SK-N-SH (cell line): ENCODE measurements at regions not wholly inside any gene's neighbourhood (a gene's known extent, or its start where the extent isn't known, plus 50 kb on each side); places are given as distances from the start of the nearest gene placed in this dataset.

Experiments
- CTCF ChIA-PET: fragments of 300-600, 350-600 bp; formaldehyde crosslinking; extraction: SDS; loops from one replicate; lab custom pipeline; 2021; lab: Yijun Ruan, JAX
- POLR2A ChIA-PET: fragments of 350-600 bp; sonication (Branson Sonifier 250); formaldehyde crosslinking; extraction: SDS; loops from one replicate; lab custom pipeline; 2020; ENCODE audit warnings: antibody characterized with exemption, inconsistent platforms; lab: Yijun Ruan, JAX
- DNase-seq: peaks from one replicate; pipeline ENCODE4 v3.0.0; 2012
- H2AFZ ChIP-seq: fragments of 200-600 bp; sonication (generic); 2 replicates; pipeline ENCODE4 v1.8.1; 2016; ENCODE audit warnings: antibody characterized with exemption, mild to moderate bottlenecking, low read depth
- H3F3A ChIP-seq: fragments of 200-600 bp; sonication (generic); replicated peaks from 2 replicates; pipeline ENCODE3; 2016; ENCODE audit warnings: antibody characterized with exemption, mild to moderate bottlenecking; ENCODE audit not compliant: insufficient read depth
- H3K27ac ChIP-seq, 2 experiments: fragments of 200-500 bp in 1 of 2; fragments of 200-600 bp in 1 of 2; sonication (Bioruptor generic) in 1 of 2; sonication (generic), shearing (Covaris generic) in 1 of 2; 2 replicates each; pipeline versions ENCODE4 v1.5.1 to v1.6.1; 2014 to 2016; ENCODE audit warnings: low read depth in 2 of 2, inconsistent platforms in 1 of 2, low read length in 1 of 2, mild to moderate bottlenecking in 1 of 2, mixed read lengths in 1 of 2
- H3K27me3 ChIP-seq: fragments of 200-600 bp; sonication (generic), shearing (Covaris generic); 2 replicates; pipeline ENCODE4 v1.6.1; 2016; ENCODE audit warnings: mixed run types; ENCODE audit not compliant: insufficient read depth
- H3K36me3 ChIP-seq, 2 experiments: fragments of 200-500 bp in 1 of 2; fragments of 200-600 bp in 1 of 2; sonication (Bioruptor generic) in 1 of 2; sonication (generic) in 1 of 2; replicated peaks in 1 of 2; 2 replicates each; pipeline versions ENCODE3 to v1.5.1; 2014 to 2016; ENCODE audit warnings: low read length in 1 of 2, mild to moderate bottlenecking in 1 of 2; ENCODE audit not compliant: insufficient read depth in 2 of 2, control insufficient read depth in 1 of 2
- H3K4me1 ChIP-seq, 2 experiments: fragments of 200-500 bp in 1 of 2; fragments of 200-600 bp in 1 of 2; sonication (Bioruptor generic) in 1 of 2; sonication (generic), shearing (Covaris generic) in 1 of 2; 2 replicates each; pipeline versions ENCODE4 v1.5.1 to v1.6.1; 2014 to 2016; ENCODE audit warnings: low read depth in 1 of 2, low read length in 1 of 2, mixed run types in 1 of 2; ENCODE audit not compliant: insufficient read depth in 2 of 2, control insufficient read depth in 1 of 2
- H3K4me2 ChIP-seq: fragments of 200-600 bp; sonication (generic), shearing (Covaris generic); 2 replicates; pipeline ENCODE4 v1.6.1; 2017; ENCODE audit warnings: mixed run types
- H3K4me3 ChIP-seq, 2 experiments: fragments of 200-500 bp in 1 of 2; fragments of 200-600 bp in 1 of 2; sonication (Bioruptor generic) in 1 of 2; sonication (generic), shearing (Covaris generic) in 1 of 2; 2 replicates each; pipeline versions ENCODE4 v1.5.1 to v1.8.1; 2014 to 2016; ENCODE audit warnings: low read depth in 2 of 2, inconsistent platforms in 1 of 2, low read length in 1 of 2, mild to moderate bottlenecking in 1 of 2, mixed read lengths in 1 of 2, moderate library complexity in 1 of 2
- H3K79me2 ChIP-seq: fragments of 200-600 bp; sonication (generic); 2 replicates; pipeline ENCODE4 v1.8.1; 2017; ENCODE audit warnings: mild to moderate bottlenecking; ENCODE audit not compliant: insufficient read depth
- H3K9ac ChIP-seq: fragments of 200-600 bp; sonication (generic); 2 replicates; pipeline ENCODE4 v1.6.1; 2017; ENCODE audit warnings: mixed run types
- H3K9me2 ChIP-seq: fragments of 200-600 bp; sonication (generic); 2 replicates; pipeline ENCODE4 v1.6.1; 2017; ENCODE audit warnings: mixed run types
- H3K9me3 ChIP-seq: fragments of 200-600 bp; sonication (generic); 2 replicates; pipeline ENCODE4 v1.6.1; 2017; ENCODE audit warnings: mixed run types, mild to moderate bottlenecking, moderate library complexity
- H4K20me1 ChIP-seq: fragments of 200-600 bp; sonication (generic); 2 replicates; pipeline ENCODE4 v1.6.1; 2017; ENCODE audit warnings: mild to moderate bottlenecking, mixed run types; ENCODE audit not compliant: insufficient read depth
- CHD2 ChIP-seq: fragments of 150-350 bp; IDR thresholded peaks from 2 replicates; pipeline ENCODE4 v1.6.1; 2018; ENCODE audit warnings: low read length; ENCODE audit not compliant: partially characterized antibody
- CTCF ChIP-seq: fragments of 200-600 bp; sonication (generic); IDR thresholded peaks from 2 replicates; pipeline ENCODE4 v1.6.1; 2017; ENCODE audit warnings: antibody characterized with exemption, mild to moderate bottlenecking, moderate library complexity
- EZH2phosphoT487 ChIP-seq: fragments of 200-600 bp; sonication (generic); IDR thresholded peaks from 2 replicates; pipeline ENCODE4 v1.6.1; 2017; ENCODE audit warnings: low read depth, mixed run types, mild to moderate bottlenecking, antibody characterized with exemption, moderate library complexity, borderline replicate concordance
- GATA2 ChIP-seq: sonication (generic); formaldehyde crosslinking; IDR thresholded peaks from 2 replicates; pipeline ENCODE4 v1.5.0; 2020; ENCODE audit warnings: mild to moderate bottlenecking, missing genetic modification reagents
- JUND ChIP-seq: IDR thresholded peaks from 2 replicates; pipeline ENCODE4 v1.4.0; 2012
- MEF2A ChIP-seq: IDR thresholded peaks from 2 replicates; pipeline ENCODE4 v1.4.0; 2012; ENCODE audit warnings: low read depth, borderline replicate concordance
- RAD21 ChIP-seq: IDR thresholded peaks from 2 replicates; pipeline ENCODE4 v1.6.1; 2012; ENCODE audit warnings: mild to moderate bottlenecking, low read length
- RXRA ChIP-seq: IDR thresholded peaks from 2 replicates; pipeline ENCODE4 v1.4.0; 2012; ENCODE audit warnings: low read depth, mild to moderate bottlenecking, borderline replicate concordance
- SIN3A ChIP-seq: IDR thresholded peaks from 2 replicates; pipeline ENCODE4 v1.6.1; 2012; ENCODE audit warnings: low read depth, mild to moderate bottlenecking, low read length, moderate library complexity, borderline replicate concordance
- TAF1 ChIP-seq: IDR thresholded peaks from 2 replicates; pipeline ENCODE4 v1.6.1; 2012; ENCODE audit warnings: low read depth, mild to moderate bottlenecking, low read length, moderate library complexity, borderline replicate concordance
- TCF12 ChIP-seq: IDR thresholded peaks from 2 replicates; pipeline ENCODE4 v1.4.0; 2012
- ZBTB33 ChIP-seq: IDR thresholded peaks from 2 replicates; pipeline ENCODE4 v1.4.0; 2012; ENCODE audit warnings: low read depth, borderline replicate concordance
- WGBS: methylation state at CpG from one replicate; pipeline ENCODE4 v1.1.6; 2017; ENCODE audit warnings: low lambda C conversion rate; 5-methylcytosine and 5-hydroxymethylcytosine counted together
- TF ChIP-seq, protein P1 (sequence below): IDR thresholded peaks from 2 replicates; pipeline ENCODE4 v1.6.1; 2012; ENCODE audit warnings: mild to moderate bottlenecking, low read depth, low read length, moderate library complexity

- H3K9me2 ChIP-seq = no peaks in the 10 kb centered on the region
- no peak overlapping the region for H3K9ac ChIP-seq
- no peak overlapping the region for H3K4me3 ChIP-seq
- no peak overlapping the region for H3K27ac ChIP-seq
- H3K36me3 ChIP-seq = no peaks in the 10 kb centered on the region
- no peaks in the 10 kb centered on the region for H3K9me3 ChIP-seq
- ChIA-PET POLR2A (no interaction called here), CTCF (no interaction called here)
- H3K79me2 ChIP-seq = no peaks in the 10 kb centered on the region
- H3K4me1 ChIP-seq = no peaks in the 10 kb centered on the region
- DNase-seq = no peak
- no peaks in the 10 kb centered on the region for H4K20me1 ChIP-seq
- no peaks in the 10 kb centered on the region for H3K27me3 ChIP-seq
- H2AFZ ChIP-seq = no peak overlapping the region
- TF ChIP-seq EZH2phosphoT487 = no peak
- H3F3A ChIP-seq = no peaks in the 10 kb centered on the region
- no peak overlapping the region for H3K4me2 ChIP-seq
- WGBS = 14% methylated on average over 1 of the region's 1 CpG
Measured at GRCh38 chr2:58984731-58985130, 743.6 kb upstream of the FANCL start.

DNA sequence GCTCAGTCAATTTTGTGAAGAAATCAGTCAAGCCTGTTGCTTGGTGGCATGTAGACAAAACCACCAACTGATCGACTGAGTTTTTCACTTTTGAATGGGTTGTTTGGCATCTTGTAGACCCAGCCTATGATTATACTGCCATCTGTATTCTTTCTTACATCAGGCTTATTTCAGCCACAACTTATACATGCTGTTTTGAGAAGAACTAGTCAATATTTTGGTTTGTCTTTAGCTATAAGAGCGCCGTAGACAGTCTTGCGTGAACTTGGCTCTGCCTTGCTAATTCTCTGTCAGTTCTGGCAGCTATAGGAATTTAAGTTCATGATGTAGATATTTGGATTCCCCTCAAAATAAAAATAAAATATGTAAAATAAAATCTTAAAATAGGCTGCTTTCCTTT is 742.0 kb upstream of the FANCL start:
- Histone ChIP-seq H3K4me2 (no peak overlapping the region), H3K36me3 (no peaks in the 10 kb centered on the region), H3K79me2 (no peaks in the 10 kb centered on the region), H3K27ac (no peak overlapping the region), H3K9me3 (no peaks in the 10 kb centered on the region), H3K4me1 (no peaks in the 10 kb centered on the region), H2AFZ (no peak overlapping the region), H3K4me3 (no peak overlapping the region), H4K20me1 (no peaks in the 10 kb centered on the region), H3K9ac (no peak overlapping the region), H3F3A (no peaks in the 10 kb centered on the region), H3K27me3 (no peaks in the 10 kb centered on the region), H3K9me2 (no peaks in the 10 kb centered on the region)
- 68% methylated on average over 4 of the region's 4 CpGs for WGBS
- POLR2A ChIA-PET = no interaction called here
- CTCF ChIA-PET = no interaction called here
- DNase-seq = no peak
- no peak for TF ChIP-seq MEF2A
- no peak for TF ChIP-seq GATA2 (CRISPR knock-in tag)
- no peak for TF ChIP-seq CHD2
- TF ChIP-seq RAD21 = no peak
- TF ChIP-seq TAF1 = no peak
- no peak for TF ChIP-seq JUND
- TF ChIP-seq, protein P1, sequence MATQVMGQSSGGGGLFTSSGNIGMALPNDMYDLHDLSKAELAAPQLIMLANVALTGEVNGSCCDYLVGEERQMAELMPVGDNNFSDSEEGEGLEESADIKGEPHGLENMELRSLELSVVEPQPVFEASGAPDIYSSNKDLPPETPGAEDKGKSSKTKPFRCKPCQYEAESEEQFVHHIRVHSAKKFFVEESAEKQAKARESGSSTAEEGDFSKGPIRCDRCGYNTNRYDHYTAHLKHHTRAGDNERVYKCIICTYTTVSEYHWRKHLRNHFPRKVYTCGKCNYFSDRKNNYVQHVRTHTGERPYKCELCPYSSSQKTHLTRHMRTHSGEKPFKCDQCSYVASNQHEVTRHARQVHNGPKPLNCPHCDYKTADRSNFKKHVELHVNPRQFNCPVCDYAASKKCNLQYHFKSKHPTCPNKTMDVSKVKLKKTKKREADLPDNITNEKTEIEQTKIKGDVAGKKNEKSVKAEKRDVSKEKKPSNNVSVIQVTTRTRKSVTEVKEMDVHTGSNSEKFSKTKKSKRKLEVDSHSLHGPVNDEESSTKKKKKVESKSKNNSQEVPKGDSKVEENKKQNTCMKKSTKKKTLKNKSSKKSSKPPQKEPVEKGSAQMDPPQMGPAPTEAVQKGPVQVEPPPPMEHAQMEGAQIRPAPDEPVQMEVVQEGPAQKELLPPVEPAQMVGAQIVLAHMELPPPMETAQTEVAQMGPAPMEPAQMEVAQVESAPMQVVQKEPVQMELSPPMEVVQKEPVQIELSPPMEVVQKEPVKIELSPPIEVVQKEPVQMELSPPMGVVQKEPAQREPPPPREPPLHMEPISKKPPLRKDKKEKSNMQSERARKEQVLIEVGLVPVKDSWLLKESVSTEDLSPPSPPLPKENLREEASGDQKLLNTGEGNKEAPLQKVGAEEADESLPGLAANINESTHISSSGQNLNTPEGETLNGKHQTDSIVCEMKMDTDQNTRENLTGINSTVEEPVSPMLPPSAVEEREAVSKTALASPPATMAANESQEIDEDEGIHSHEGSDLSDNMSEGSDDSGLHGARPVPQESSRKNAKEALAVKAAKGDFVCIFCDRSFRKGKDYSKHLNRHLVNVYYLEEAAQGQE = no peak
- no peak for TF ChIP-seq TCF12
- no peak for TF ChIP-seq RXRA
- no peak for TF ChIP-seq SIN3A
- TF ChIP-seq EZH2phosphoT487 = no peak
- no peak for TF ChIP-seq CTCF
- no peak for TF ChIP-seq ZBTB33
